Endothelial cell of umbilical vein (primary cell): ENCODE measurements at regions not wholly inside any gene's neighbourhood (a gene's known extent, or its start where the extent isn't known, plus 50 kb on each side); places are given as distances from the start of the nearest gene placed in this dataset.

Experiments
- CTCF ChIP-seq, 2 donors: IDR thresholded peaks; 1 replicate in 1 of 2; 2 replicates in 1 of 2; pipeline ENCODE4 v1.5.1; 2011; ENCODE audit warnings: low read length in 2 of 2, mild to moderate bottlenecking in 2 of 2, moderate library complexity in 2 of 2, control low read depth in 1 of 2, inconsistent platforms in 1 of 2, low read depth in 1 of 2; ENCODE audit not compliant: insufficient read depth in 1 of 2; ENCODE audit errors: extremely low read depth in 1 of 2
- EZH2 ChIP-seq: IDR thresholded peaks from 2 replicates; pipeline ENCODE4 v1.6.1; 2012; ENCODE audit warnings: borderline replicate concordance, low read depth, mild to moderate bottlenecking, moderate library complexity, low read length, inconsistent platforms; ENCODE audit not compliant: severe bottlenecking
- GATA2 ChIP-seq: IDR thresholded peaks from 2 replicates; pipeline ENCODE4 v1.7.0; 2011; ENCODE audit warnings: low read depth, mild to moderate bottlenecking, moderate library complexity, mixed read lengths, low read length; ENCODE audit not compliant: insufficient read length, insufficient read depth
- POLR2A ChIP-seq: IDR thresholded peaks from 2 replicates; pipeline ENCODE4 v1.6.1; 2012; ENCODE audit warnings: low read depth, mild to moderate bottlenecking, control low read depth, low read length
- POLR2AphosphoS5 ChIP-seq: IDR thresholded peaks from 2 replicates; pipeline ENCODE4 v1.6.1; 2012; ENCODE audit warnings: low read depth, mild to moderate bottlenecking, control low read depth, low read length, moderate library complexity; ENCODE audit not compliant: insufficient read depth

GRCh38 chr10:64798297-64798696 is 1277.1 kb downstream of the REEP3 start:
- TF ChIP-seq CTCF (IDR thresholded peaks at IDR 0.05; ENCODE audit: extremely low read depth in 1 of 2, insufficient read depth in 1 of 2, low read depth in 1 of 2, low read length in 2 of 2) (no peak), POLR2AphosphoS5 (no peak), GATA2 (no peak), EZH2 (no peak), POLR2A (no peak)
